Osteocyte (in vitro differentiated cells): ENCODE measurements at regions not wholly inside any gene's neighbourhood (a gene's known extent, or its start where the extent isn't known, plus 50 kb on each side); places are given as distances from the start of the nearest gene placed in this dataset.

Experiments
- DNase-seq: peaks from one replicate; pipeline ENCODE4 v3.0.0; 2021; ENCODE audit warnings: mixed read lengths; ENCODE audit not compliant: unreplicated experiment; ENCODE audit errors: extremely low spot score
- H3K27ac Mint-ChIP-seq: one replicate; pipeline ENCODE4 v1.8.0; 2021; ENCODE audit warnings: mild to moderate bottlenecking, mixed read lengths; ENCODE audit not compliant: unreplicated experiment
- H3K27me3 Mint-ChIP-seq: one replicate; pipeline ENCODE4 v1.8.0; 2021; ENCODE audit warnings: mixed read lengths; ENCODE audit not compliant: unreplicated experiment
- H3K36me3 Mint-ChIP-seq: one replicate; pipeline ENCODE4 v1.8.0; 2021; ENCODE audit warnings: mixed read lengths; ENCODE audit not compliant: unreplicated experiment
- H3K4me1 Mint-ChIP-seq: one replicate; pipeline ENCODE4 v1.8.0; 2021; ENCODE audit warnings: mixed read lengths; ENCODE audit not compliant: unreplicated experiment
- H3K4me3 Mint-ChIP-seq: one replicate; pipeline ENCODE4 v1.8.0; 2021; ENCODE audit warnings: mild to moderate bottlenecking, moderate library complexity, mixed read lengths; ENCODE audit not compliant: unreplicated experiment
- H3K9me3 Mint-ChIP-seq: one replicate; pipeline ENCODE4 v1.8.0; 2021; ENCODE audit warnings: mixed read lengths; ENCODE audit not compliant: unreplicated experiment
- TF ChIP-seq, protein P1 (sequence below): fragments of 200-600 bp; sonication (generic); IDR thresholded peaks from 2 replicates; pipeline ENCODE4 v1.5.0; 2021; ENCODE audit warnings: antibody characterized with exemption, mild to moderate bottlenecking, moderate library complexity

DNA sequence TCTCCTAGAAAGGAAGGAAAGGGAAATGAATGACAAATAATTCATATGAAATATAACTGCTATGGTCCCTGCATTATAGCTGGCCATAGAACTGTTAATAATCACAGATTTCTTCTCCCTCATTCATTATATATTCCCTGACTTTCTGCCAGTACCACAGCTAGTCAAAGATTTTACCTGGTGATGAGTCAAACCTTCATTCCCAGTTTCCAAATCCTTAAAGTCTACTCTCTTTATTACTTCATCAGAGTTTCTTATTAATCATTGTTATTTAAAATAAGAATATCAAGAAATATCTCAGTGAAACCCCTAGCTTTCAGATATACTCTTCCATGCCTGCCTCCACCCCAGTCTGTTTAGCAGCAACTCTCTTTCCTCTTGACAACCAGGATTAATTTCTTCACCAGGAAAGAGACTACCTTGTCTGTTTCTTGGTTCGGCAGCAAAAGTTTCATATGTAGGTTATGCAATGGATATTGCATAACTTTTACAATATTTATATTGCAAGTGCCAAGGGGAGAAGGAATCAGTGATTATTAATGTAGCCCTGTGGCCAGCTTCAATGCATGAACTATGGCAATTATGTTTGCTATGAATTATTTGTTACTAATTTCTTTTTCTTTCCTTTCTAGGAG, 533.8 kb downstream of the FBXO15 start:
- Mint-ChIP-seq H3K4me3 (no peak overlapping the region), H3K4me1 (no peaks in the 10 kb centered on the region), H3K9me3 (peaks cover 6% of the 10 kb centered on the region), H3K27ac (no peak overlapping the region), H3K27me3 (peaks cover 7% of the 10 kb centered on the region), H3K36me3 (no peaks in the 10 kb centered on the region)
- no peak for DNase-seq
- TF ChIP-seq, protein P1, sequence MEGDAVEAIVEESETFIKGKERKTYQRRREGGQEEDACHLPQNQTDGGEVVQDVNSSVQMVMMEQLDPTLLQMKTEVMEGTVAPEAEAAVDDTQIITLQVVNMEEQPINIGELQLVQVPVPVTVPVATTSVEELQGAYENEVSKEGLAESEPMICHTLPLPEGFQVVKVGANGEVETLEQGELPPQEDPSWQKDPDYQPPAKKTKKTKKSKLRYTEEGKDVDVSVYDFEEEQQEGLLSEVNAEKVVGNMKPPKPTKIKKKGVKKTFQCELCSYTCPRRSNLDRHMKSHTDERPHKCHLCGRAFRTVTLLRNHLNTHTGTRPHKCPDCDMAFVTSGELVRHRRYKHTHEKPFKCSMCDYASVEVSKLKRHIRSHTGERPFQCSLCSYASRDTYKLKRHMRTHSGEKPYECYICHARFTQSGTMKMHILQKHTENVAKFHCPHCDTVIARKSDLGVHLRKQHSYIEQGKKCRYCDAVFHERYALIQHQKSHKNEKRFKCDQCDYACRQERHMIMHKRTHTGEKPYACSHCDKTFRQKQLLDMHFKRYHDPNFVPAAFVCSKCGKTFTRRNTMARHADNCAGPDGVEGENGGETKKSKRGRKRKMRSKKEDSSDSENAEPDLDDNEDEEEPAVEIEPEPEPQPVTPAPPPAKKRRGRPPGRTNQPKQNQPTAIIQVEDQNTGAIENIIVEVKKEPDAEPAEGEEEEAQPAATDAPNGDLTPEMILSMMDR = no peak

DNA sequence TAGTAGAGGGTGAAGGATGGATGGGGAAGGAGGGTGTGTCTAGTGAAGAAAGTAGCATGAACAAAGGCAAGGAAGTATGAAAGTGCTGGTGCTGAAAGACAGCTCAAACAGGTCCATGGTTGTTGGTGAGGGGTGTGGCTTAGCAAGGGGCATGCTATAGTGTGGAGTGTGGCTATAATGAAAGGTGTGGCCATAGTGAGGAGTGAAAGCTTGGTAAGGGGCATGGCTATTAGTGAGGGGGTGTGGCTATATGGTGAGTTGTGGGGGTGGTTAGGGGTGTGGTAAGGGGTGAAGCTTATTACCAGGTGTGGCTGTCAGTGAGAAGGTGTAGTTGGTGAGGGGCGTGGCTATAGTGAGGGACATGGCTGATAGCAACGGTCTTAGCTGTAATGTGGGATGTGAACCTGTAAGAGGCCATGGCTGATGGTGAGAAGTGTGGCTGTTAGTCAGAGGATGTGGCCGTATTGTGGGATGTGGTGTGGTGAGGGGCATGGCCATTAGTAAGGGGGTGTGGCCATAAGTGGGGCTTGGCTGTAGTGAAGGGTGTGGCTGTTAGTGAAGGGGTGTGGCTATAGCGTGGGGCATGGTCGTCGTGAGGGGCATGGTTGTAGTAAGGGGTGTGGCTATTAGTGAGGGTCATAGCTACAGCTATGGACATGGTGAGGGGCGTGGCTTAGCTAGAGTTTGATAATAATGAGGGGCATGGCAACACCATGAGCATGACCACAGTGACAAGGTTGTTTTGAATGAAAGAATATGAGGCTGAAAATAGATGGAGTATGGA, 549.6 kb downstream of the FBXO15 start:
- H3K36me3 Mint-ChIP-seq = no peaks in the 10 kb centered on the region
- H3K4me3 Mint-ChIP-seq = no peak overlapping the region
- peaks cover 10% of the 10 kb centered on the region for H3K27me3 Mint-ChIP-seq
- H3K9me3 Mint-ChIP-seq = no peaks in the 10 kb centered on the region
- H3K4me1 Mint-ChIP-seq = no peaks in the 10 kb centered on the region
- no peak overlapping the region for H3K27ac Mint-ChIP-seq
- TF ChIP-seq, protein P1 = no peak
- no peak for DNase-seq

DNA sequence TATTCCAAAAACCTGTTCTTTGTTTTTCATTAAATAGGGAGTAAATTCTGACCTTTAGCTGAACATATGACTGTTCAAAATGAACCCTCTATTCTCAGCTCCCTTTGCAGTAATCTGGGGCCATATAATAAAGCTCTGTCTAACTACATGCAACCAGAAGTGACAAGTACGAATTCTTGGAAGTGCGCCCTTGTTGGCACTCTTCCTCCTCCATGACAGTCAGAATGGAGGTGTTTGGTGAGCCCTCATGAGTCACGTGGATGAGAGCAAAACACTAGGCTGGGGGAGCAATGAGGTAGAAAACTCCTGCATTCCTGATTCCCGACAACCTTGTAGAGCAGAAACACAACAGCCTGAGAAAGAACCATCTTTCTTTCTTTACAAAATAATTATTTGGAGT, 552.9 kb downstream of the FBXO15 start:
- TF ChIP-seq, protein P1 = no peak
- Mint-ChIP-seq H3K9me3 (no peaks in the 10 kb centered on the region), H3K4me3 (no peak overlapping the region), H3K27me3 (peaks cover 19% of the 10 kb centered on the region), H3K27ac (no peak overlapping the region), H3K36me3 (no peaks in the 10 kb centered on the region), H3K4me1 (no peaks in the 10 kb centered on the region)
- no peak for DNase-seq

DNA sequence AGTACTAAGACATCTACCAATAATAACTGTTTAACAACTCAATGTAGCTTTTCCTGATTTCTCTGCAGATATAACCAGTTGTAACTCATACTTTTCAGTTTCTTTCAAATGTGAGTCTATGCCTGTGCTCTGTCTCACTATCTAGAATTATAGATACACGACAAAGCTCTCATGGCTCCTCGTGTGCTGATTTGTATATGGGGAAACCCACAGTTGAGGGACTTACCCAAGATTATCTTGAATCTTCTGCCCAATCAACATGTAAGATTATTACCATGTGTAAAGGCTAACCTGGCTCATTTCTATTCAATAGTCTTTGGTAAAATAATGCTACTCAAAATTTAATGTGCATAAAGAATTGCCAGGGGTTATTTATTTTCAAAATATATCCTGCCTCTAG, 554.4 kb downstream of the FBXO15 start:
- Mint-ChIP-seq H3K9me3 (no peaks in the 10 kb centered on the region), H3K36me3 (no peaks in the 10 kb centered on the region), H3K4me3 (no peak overlapping the region), H3K27ac (no peak overlapping the region), H3K4me1 (no peaks in the 10 kb centered on the region), H3K27me3 (peaks cover 19% of the 10 kb centered on the region)
- TF ChIP-seq, protein P1 = no peak
- DNase-seq = no peak

DNA sequence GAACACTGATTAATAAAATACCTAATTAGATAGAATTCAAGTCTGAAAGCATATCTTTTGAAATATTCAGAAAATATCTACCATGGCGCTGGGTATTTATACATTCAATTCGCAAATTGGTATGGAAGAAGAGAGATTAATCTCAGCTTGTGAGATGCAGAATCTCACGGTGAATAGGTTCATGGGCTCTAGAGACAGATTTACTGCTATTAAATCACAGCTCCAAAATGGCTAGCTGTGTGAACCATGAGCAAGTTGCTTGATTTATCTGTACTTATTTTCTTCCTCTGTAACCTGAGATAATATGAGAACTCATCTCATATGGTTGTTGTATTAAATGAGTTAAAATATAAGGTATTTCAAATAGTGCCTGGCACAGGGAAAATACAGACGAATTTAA, 556.7 kb downstream of the FBXO15 start:
- H3K4me1 Mint-ChIP-seq = no peaks in the 10 kb centered on the region
- H3K4me3 Mint-ChIP-seq = no peak overlapping the region
- no peak overlapping the region for H3K27ac Mint-ChIP-seq
- H3K36me3 Mint-ChIP-seq = no peaks in the 10 kb centered on the region
- TF ChIP-seq, protein P1 = no peak
- H3K27me3 Mint-ChIP-seq = peaks cover 20% of the 10 kb centered on the region
- no peaks in the 10 kb centered on the region for H3K9me3 Mint-ChIP-seq
- DNase-seq = no peak
